HCT116 (cell line): ENCODE measurements at regions not wholly inside any gene's neighbourhood (a gene's known extent, or its start where the extent isn't known, plus 50 kb on each side); places are given as distances from the start of the nearest gene placed in this dataset.

Experiments
- EZH2 ChIP-seq: fragments of 200-600 bp; sonication (generic); IDR thresholded peaks from 2 replicates; pipeline ENCODE4 v1.6.1; 2017; ENCODE audit warnings: antibody characterized with exemption, mixed run types
- EZH2phosphoT487 ChIP-seq: fragments of 200-600 bp; IDR thresholded peaks from 2 replicates; pipeline ENCODE4 v1.6.1; 2018; ENCODE audit warnings: antibody characterized with exemption, borderline replicate concordance
- POLR2AphosphoS5 ChIP-seq: IDR thresholded peaks from 2 replicates; pipeline ENCODE4 v1.6.1; 2011; ENCODE audit warnings: mild to moderate bottlenecking, low read depth, low read length, moderate library complexity
- TF ChIP-seq, protein P1 (sequence below), 3 experiments: fragments of 200-600 bp in 1 of 3; sonication (generic) in 1 of 3; IDR thresholded peaks in 2 of 3; conservative IDR thresholded peaks in 1 of 3; 2 replicates each; pipeline ENCODE4 v1.5.1; 2012 to 2017; ENCODE audit warnings: low read depth in 2 of 3, low read length in 2 of 3, antibody characterized with exemption in 1 of 3, borderline replicate concordance in 1 of 3, control low read depth in 1 of 3, mild to moderate bottlenecking in 1 of 3, mixed read lengths in 1 of 3, mixed run types in 1 of 3, moderate library complexity in 1 of 3; ENCODE audit not compliant: insufficient read depth in 1 of 3

DNA sequence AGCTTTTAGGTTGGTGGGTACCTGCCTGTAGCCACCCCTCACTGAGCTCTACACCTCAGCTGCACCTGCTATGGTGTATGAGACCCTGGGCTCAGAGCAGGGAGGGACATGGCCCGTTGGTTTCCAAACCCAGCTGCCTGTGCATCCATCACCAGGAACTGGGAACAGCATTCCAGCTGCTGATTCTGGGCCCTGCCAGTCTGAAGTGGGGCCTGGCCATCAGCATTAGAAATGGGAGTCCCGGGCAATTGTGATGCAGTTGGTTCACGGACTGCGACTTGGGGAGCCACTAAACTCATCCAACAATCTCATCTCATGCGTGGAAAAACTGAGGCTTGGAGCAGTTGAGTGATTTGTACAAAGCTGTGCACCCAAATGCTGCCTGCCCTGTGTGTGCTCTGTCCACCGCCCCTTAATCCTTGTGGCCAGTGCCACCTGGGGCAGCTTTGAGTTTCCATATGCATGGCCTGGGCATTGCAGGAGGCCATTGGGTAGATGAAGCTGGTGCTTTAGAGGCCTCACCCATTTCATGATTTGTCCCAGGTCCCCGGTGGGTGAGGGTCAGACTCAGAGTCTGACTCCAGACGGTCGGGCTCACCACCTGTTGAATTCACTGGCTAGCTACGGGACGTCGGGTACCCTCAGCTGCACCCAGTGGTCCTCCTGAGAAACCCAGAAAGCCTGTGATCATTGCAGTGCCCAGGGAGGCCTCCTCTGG is 109.0 kb upstream of the SHH start:
- no peak for TF ChIP-seq EZH2phosphoT487
- no peak for TF ChIP-seq POLR2AphosphoS5
- TF ChIP-seq, protein P1, sequence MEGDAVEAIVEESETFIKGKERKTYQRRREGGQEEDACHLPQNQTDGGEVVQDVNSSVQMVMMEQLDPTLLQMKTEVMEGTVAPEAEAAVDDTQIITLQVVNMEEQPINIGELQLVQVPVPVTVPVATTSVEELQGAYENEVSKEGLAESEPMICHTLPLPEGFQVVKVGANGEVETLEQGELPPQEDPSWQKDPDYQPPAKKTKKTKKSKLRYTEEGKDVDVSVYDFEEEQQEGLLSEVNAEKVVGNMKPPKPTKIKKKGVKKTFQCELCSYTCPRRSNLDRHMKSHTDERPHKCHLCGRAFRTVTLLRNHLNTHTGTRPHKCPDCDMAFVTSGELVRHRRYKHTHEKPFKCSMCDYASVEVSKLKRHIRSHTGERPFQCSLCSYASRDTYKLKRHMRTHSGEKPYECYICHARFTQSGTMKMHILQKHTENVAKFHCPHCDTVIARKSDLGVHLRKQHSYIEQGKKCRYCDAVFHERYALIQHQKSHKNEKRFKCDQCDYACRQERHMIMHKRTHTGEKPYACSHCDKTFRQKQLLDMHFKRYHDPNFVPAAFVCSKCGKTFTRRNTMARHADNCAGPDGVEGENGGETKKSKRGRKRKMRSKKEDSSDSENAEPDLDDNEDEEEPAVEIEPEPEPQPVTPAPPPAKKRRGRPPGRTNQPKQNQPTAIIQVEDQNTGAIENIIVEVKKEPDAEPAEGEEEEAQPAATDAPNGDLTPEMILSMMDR (IDR thresholded peaks at IDR 0.05 in 2 of 3, conservative IDR thresholded peaks at IDR 0.05 in 1 of 3; ENCODE audit: borderline replicate concordance in 1 of 3, insufficient read depth in 1 of 3, low read depth in 2 of 3, low read length in 2 of 3): no peak
- TF ChIP-seq EZH2: no peak
